CD4-positive, alpha-beta T cell (primary cell): ENCODE measurements at regions not wholly inside any gene's neighbourhood (a gene's known extent, or its start where the extent isn't known, plus 50 kb on each side); places are given as distances from the start of the nearest gene placed in this dataset.

Experiments used
- ATAC-seq: fragments of 200-7000 bp; cut with Tn5 transposase; one replicate; pipeline ENCODE4 v1.10.0; 2022; ENCODE audit warnings: mild to moderate bottlenecking; ENCODE audit not compliant: poor library complexity
- CTCF ChIA-PET: fragments of 350-600 bp; sonication (Branson Sonifier 250); formaldehyde crosslinking; loops from one replicate; lab custom pipeline; 2021; ENCODE audit warnings: antibody characterized with exemption, inconsistent platforms; lab: Charles Lee
- POLR2A ChIA-PET: fragments of 350-600 bp; sonication (Branson Sonifier 250); formaldehyde crosslinking; loops from one replicate; lab custom pipeline; 2021; ENCODE audit warnings: antibody characterized with exemption, inconsistent platforms; lab: Charles Lee
- DNase-seq, 14 experiments: peaks; one replicate each; pipeline ENCODE4 v3.0.0-alpha.2; 2013 to 2020; ENCODE audit warnings: mixed read lengths in 2 of 14
- H3K27ac ChIP-seq, 2 donors: one replicate each; pipeline versions ENCODE4 v1.5.1 to v1.7.0; 2013; ENCODE audit warnings: low read length in 2 of 2, low read depth in 1 of 2, mild to moderate bottlenecking in 1 of 2
- H3K27me3 ChIP-seq, 2 experiments: 1 replicate in 1 of 2; 2 replicates in 1 of 2; pipeline versions ENCODE4 v1.6.1 to v1.7.0; 2013; ENCODE audit warnings: low read length in 2 of 2, control low read depth in 1 of 2, mild to moderate bottlenecking in 1 of 2, moderate library complexity in 1 of 2; ENCODE audit not compliant: insufficient read depth in 2 of 2, control insufficient read depth in 1 of 2
- H3K36me3 ChIP-seq: one replicate; pipeline ENCODE4 v1.6.1; 2013; ENCODE audit warnings: low read length, control low read depth; ENCODE audit not compliant: insufficient read depth
- H3K4me1 ChIP-seq: one replicate; pipeline ENCODE4 v1.6.1; 2013; ENCODE audit warnings: low read length, control low read depth; ENCODE audit not compliant: insufficient read depth
- H3K4me3 ChIP-seq: one replicate; pipeline ENCODE4 v1.5.1; 2013; ENCODE audit warnings: mild to moderate bottlenecking, low read length, moderate library complexity
- H3K9me3 ChIP-seq, 2 experiments: 1 replicate in 1 of 2; 2 replicates in 1 of 2; pipeline versions ENCODE4 v1.6.1 to v1.7.0; 2013; ENCODE audit warnings: low read length in 2 of 2, mild to moderate bottlenecking in 2 of 2, control low read depth in 1 of 2, moderate library complexity in 1 of 2; ENCODE audit not compliant: control insufficient read depth in 1 of 2, insufficient read depth in 1 of 2
- H3K27ac Mint-ChIP-seq: one replicate; pipeline ENCODE4 v1.8.0; 2020; ENCODE audit warnings: mixed read lengths
- H3K27me3 Mint-ChIP-seq: one replicate; pipeline ENCODE4 v1.8.0; 2021; ENCODE audit warnings: mixed read lengths
- H3K36me3 Mint-ChIP-seq: one replicate; pipeline ENCODE4 v1.8.0; 2021; ENCODE audit warnings: low read depth, mixed read lengths
- H3K4me1 Mint-ChIP-seq: one replicate; pipeline ENCODE4 v1.8.0; 2021; ENCODE audit warnings: low read depth, mixed read lengths
- H3K4me3 Mint-ChIP-seq: one replicate; pipeline ENCODE4 v1.8.0; 2020; ENCODE audit warnings: mild to moderate bottlenecking, mixed read lengths
- H3K9me3 Mint-ChIP-seq: one replicate; pipeline ENCODE4 v1.8.0; 2020; ENCODE audit warnings: mixed read lengths
- intact Hi-C, 2 experiments: fragments of 100-400 bp; cut with DNase I in 1 of 2; cut with micrococcal nuclease in 1 of 2; formaldehyde crosslinking; loops; one replicate each; pipeline versions ENCODE4 v1.15.1 to v1.9.0; 2023 to 2025; cut with DNase I, micrococcal nuclease
- TF ChIP-seq, protein P1 (sequence below): fragments of 200-600 bp; IDR thresholded peaks from one replicate; pipeline ENCODE4 v1.8.0; 2022; ENCODE audit warnings: antibody characterized with exemption, mild to moderate bottlenecking

DNA sequence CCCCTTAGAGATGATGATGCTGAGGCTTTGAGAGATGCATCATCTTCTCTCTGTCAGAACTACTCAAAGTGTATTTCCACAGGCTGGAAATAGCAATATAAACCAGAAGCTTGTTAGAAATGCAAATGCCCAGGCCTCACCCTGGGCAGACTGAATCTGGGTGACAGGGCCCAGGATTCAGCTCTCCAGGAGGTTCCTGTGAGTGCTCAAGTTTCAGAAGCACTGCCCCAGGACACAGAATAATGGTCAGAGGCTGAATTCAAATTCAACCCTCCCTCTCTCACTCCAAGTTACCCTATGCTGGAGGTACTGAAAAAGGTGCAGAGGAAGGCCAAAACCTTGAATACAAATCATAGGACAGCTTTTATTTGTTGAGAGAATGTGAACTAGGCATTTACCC, 98.5 kb upstream of the NGF start:
- no peaks in the 10 kb centered on the region for H3K9me3 ChIP-seq
- H3K36me3 Mint-ChIP-seq = no peaks in the 10 kb centered on the region
- H3K4me3 Mint-ChIP-seq = no peak overlapping the region
- H3K4me3 ChIP-seq = no peak overlapping the region
- no peaks in the 10 kb centered on the region for H3K4me1 Mint-ChIP-seq
- peaks cover 0 to 3% of the 10 kb centered on the region in 2 experiments for H3K27me3 ChIP-seq
- H3K27ac ChIP-seq = no peak overlapping the region
- H3K27ac Mint-ChIP-seq = no peak overlapping the region
- intact Hi-C loops = no loop called here
- H3K27me3 Mint-ChIP-seq = peaks cover 9% of the 10 kb centered on the region
- no peaks in the 10 kb centered on the region for H3K36me3 ChIP-seq
- H3K4me1 ChIP-seq = no peaks in the 10 kb centered on the region
- TF ChIP-seq, protein P1, sequence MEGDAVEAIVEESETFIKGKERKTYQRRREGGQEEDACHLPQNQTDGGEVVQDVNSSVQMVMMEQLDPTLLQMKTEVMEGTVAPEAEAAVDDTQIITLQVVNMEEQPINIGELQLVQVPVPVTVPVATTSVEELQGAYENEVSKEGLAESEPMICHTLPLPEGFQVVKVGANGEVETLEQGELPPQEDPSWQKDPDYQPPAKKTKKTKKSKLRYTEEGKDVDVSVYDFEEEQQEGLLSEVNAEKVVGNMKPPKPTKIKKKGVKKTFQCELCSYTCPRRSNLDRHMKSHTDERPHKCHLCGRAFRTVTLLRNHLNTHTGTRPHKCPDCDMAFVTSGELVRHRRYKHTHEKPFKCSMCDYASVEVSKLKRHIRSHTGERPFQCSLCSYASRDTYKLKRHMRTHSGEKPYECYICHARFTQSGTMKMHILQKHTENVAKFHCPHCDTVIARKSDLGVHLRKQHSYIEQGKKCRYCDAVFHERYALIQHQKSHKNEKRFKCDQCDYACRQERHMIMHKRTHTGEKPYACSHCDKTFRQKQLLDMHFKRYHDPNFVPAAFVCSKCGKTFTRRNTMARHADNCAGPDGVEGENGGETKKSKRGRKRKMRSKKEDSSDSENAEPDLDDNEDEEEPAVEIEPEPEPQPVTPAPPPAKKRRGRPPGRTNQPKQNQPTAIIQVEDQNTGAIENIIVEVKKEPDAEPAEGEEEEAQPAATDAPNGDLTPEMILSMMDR = no peak
- CTCF ChIA-PET = no interaction called here
- POLR2A ChIA-PET = no interaction called here
- no peak for ATAC-seq
- no peaks in the 10 kb centered on the region for H3K9me3 Mint-ChIP-seq
- no peak for DNase-seq

DNA sequence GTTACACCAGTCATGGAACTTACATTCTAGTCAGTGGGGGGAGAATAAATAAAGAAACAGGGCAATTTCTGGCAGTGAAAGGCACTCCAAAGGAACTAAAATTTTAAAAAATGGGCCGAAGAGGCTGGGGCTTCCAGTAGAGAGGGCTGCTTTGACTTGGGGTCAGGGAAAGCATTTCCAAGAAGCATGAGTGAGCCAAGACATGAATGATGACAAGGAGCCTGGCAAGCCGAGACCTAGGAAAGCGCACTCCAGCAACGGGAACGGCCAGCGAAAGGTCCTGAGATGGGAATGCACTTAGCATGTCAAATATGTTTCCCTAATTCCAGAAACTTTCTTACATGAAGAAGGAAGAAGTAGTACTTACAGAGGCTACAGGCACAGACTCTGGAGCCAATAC, 95.4 kb upstream of the NGF start:
- no peaks in the 10 kb centered on the region for H3K4me1 Mint-ChIP-seq
- Histone ChIP-seq H3K4me1 (no peaks in the 10 kb centered on the region), H3K27me3 (peaks cover 0 to 3% of the 10 kb centered on the region in 2 experiments), H3K4me3 (no peak overlapping the region), H3K27ac (no peak overlapping the region), H3K9me3 (no peaks in the 10 kb centered on the region), H3K36me3 (no peaks in the 10 kb centered on the region)
- H3K27ac Mint-ChIP-seq = no peak overlapping the region
- no peaks in the 10 kb centered on the region for H3K9me3 Mint-ChIP-seq
- no peak for DNase-seq
- no peak overlapping the region for H3K4me3 Mint-ChIP-seq
- POLR2A ChIA-PET = no interaction called here
- no peaks in the 10 kb centered on the region for H3K36me3 Mint-ChIP-seq
- intact Hi-C loops = no loop called here
- peaks cover 18% of the 10 kb centered on the region for H3K27me3 Mint-ChIP-seq
- TF ChIP-seq, protein P1 = no peak
- no peak for ATAC-seq
- CTCF ChIA-PET = no interaction called here

GRCh38 chr1:115432061-115432460, 94.0 kb upstream of the NGF start:
- Mint-ChIP-seq H3K27me3 (peaks cover 29% of the 10 kb centered on the region), H3K4me3 (no peak overlapping the region), H3K4me1 (no peaks in the 10 kb centered on the region), H3K36me3 (no peaks in the 10 kb centered on the region), H3K27ac (no peak overlapping the region), H3K9me3 (no peaks in the 10 kb centered on the region)
- Histone ChIP-seq H3K4me3 (no peak overlapping the region), H3K4me1 (no peaks in the 10 kb centered on the region), H3K27ac (no peak overlapping the region), H3K36me3 (no peaks in the 10 kb centered on the region), H3K27me3 (peaks cover 0 to 3% of the 10 kb centered on the region in 2 experiments), H3K9me3 (no peaks in the 10 kb centered on the region)
- intact Hi-C loops = no loop called here
- TF ChIP-seq, protein P1 = no peak
- no peak for ATAC-seq
- no peak for DNase-seq
- ChIA-PET CTCF (no interaction called here), POLR2A (no interaction called here)
